Panc1 (cell line): ENCODE measurements at regions not wholly inside any gene's neighbourhood (a gene's known extent, or its start where the extent isn't known, plus 50 kb on each side); places are given as distances from the start of the nearest gene placed in this dataset.

ENCODE experiments used
- ATAC-seq: fragments of 200-7000 bp; cut with Tn5 transposase; 2 replicates; pipeline ENCODE4 v1.9.1; 2020; ENCODE audit warnings: mild to moderate bottlenecking, moderate library complexity
- BruUV-seq: library from RNA; stranded (reverse); fragments of 400-500 nt; replicated peaks from 2 replicates; lab custom pipeline; 2021; lab: Mats Ljungman, UMichigan
- CTCF ChIA-PET: fragments of 300-600 bp; sonication (Branson Sonifier 250); formaldehyde crosslinking; loops from one replicate; lab custom pipeline; 2022; ENCODE audit warnings: antibody characterized with exemption; lab: Charles Lee
- POLR2A ChIA-PET: fragments of 300-600 bp; sonication (Branson Sonifier 250); formaldehyde crosslinking; loops from one replicate; lab custom pipeline; 2022; ENCODE audit warnings: antibody characterized with exemption; lab: Charles Lee
- DNase-seq: peaks from one replicate; pipeline ENCODE4 v3.0.0-alpha.2; 2010; ENCODE audit warnings: low read depth, low spot score
- H3K27ac ChIP-seq: 2 replicates; pipeline ENCODE4 v1.5.1; 2011; ENCODE audit warnings: mild to moderate bottlenecking, low read length, inconsistent platforms
- H3K27me3 ChIP-seq: fragments of 200-500 bp; sonication (Bioruptor generic); 2 replicates; pipeline ENCODE4 v1.6.0; 2014; ENCODE audit warnings: low read length, inconsistent platforms; ENCODE audit not compliant: control insufficient read depth, insufficient read depth
- H3K36me3 ChIP-seq: fragments of 200-500 bp; sonication (Bioruptor generic); 2 replicates; pipeline ENCODE4 v1.5.1; 2014; ENCODE audit warnings: inconsistent platforms, mild to moderate bottlenecking, low read length, moderate library complexity; ENCODE audit not compliant: control insufficient read depth, insufficient read depth
- H3K4me1 ChIP-seq: 2 replicates; pipeline ENCODE4 v1.5.1; 2011; ENCODE audit warnings: inconsistent platforms, mild to moderate bottlenecking, low read length, moderate library complexity; ENCODE audit not compliant: control insufficient read depth, insufficient read depth
- H3K4me3 ChIP-seq, 2 experiments: 2 replicates each; pipeline ENCODE4 v1.5.1; 2011 to 2012; ENCODE audit warnings: low read depth in 2 of 2, low read length in 2 of 2, mild to moderate bottlenecking in 2 of 2, inconsistent platforms in 1 of 2, moderate library complexity in 1 of 2
- H3K9me3 ChIP-seq: fragments of 200-500 bp; sonication (Bioruptor generic); 2 replicates; pipeline ENCODE4 v1.5.1; 2014; ENCODE audit warnings: low read depth, mild to moderate bottlenecking, inconsistent platforms, low read length, moderate library complexity; ENCODE audit not compliant: control insufficient read depth, insufficient read depth
- POLR2AphosphoS5 ChIP-seq: IDR thresholded peaks from 2 replicates; pipeline ENCODE4 v1.6.1; 2012; ENCODE audit warnings: mild to moderate bottlenecking, low read depth, low read length, moderate library complexity
- SIN3A ChIP-seq: IDR thresholded peaks from 2 replicates; pipeline ENCODE4 v1.6.1; 2012; ENCODE audit warnings: low read depth, mild to moderate bottlenecking, low read length, moderate library complexity, borderline replicate concordance; ENCODE audit not compliant: insufficient read depth
- TCF7L2 ChIP-seq: IDR thresholded peaks from 2 replicates; pipeline ENCODE4 v1.6.1; 2011; ENCODE audit warnings: mild to moderate bottlenecking, low read depth, low read length, inconsistent platforms
- in situ Hi-C: cut with HindIII; loops from 2 replicates; pipeline ENCODE4 v1.10.0; 2016; ENCODE audit warnings: low sequenced_read_pairs, low pct_unique_long_range_greater_than_20kb
- intact Hi-C: fragments of 100-400 bp; cut with micrococcal nuclease; formaldehyde crosslinking; loops from one replicate; pipeline ENCODE4 v1.10.0; 2022; ENCODE audit not compliant: unreplicated experiment
- TF ChIP-seq, protein P1 (sequence below), 2 experiments: IDR thresholded peaks; 2 replicates each; pipeline ENCODE4 v1.6.1; 2011 to 2012; ENCODE audit warnings: low read depth in 2 of 2, control low read depth in 1 of 2, low read length in 1 of 2, mild to moderate bottlenecking in 1 of 2, moderate library complexity in 1 of 2; ENCODE audit not compliant: insufficient read depth in 1 of 2
- TF ChIP-seq, protein P2 (sequence below): fragments of 450-650 bp; IDR thresholded peaks from 2 replicates; pipeline ENCODE4 v1.5.1; 2017; ENCODE audit warnings: mild to moderate bottlenecking

DNA sequence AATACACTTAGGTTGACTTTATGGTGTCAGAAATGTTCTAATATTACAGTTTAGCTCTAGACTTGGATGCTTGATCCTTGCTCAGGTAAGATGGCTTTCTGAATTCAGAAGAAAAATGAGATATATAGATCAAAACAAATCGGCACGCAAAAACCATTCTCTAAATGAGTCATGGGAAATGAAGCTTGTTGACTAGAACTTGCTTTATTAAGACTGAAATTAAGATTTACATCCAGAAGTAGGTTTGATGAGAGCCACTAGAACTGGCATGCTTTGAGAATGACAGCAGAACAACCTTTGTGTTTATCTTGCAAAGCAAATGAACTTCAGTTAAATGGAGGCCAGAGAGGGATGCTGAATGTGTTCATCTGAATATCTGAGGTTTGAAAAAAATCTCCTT lies 304.9 kb upstream of the KLF3 start:
- POLR2A ChIA-PET = no interaction called here
- no peak for DNase-seq

GRCh38 chr4:38360201-38360600 lies 303.8 kb upstream of the KLF3 start:
- no peak for DNase-seq
- no peaks in the 10 kb centered on the region for H3K9me3 ChIP-seq
- no peaks in the 10 kb centered on the region for H3K4me1 ChIP-seq
- POLR2A ChIA-PET = no interaction called here
- CTCF ChIA-PET = no interaction called here
- no TSS peak for BruUV-seq
- no peaks in the 10 kb centered on the region for H3K27me3 ChIP-seq
- H3K36me3 ChIP-seq = no peaks in the 10 kb centered on the region
- no peak for ATAC-seq
- no peak overlapping the region for H3K4me3 ChIP-seq
- no peak overlapping the region for H3K27ac ChIP-seq
- in situ Hi-C loops = no loop called here
- TF ChIP-seq, protein P1, sequence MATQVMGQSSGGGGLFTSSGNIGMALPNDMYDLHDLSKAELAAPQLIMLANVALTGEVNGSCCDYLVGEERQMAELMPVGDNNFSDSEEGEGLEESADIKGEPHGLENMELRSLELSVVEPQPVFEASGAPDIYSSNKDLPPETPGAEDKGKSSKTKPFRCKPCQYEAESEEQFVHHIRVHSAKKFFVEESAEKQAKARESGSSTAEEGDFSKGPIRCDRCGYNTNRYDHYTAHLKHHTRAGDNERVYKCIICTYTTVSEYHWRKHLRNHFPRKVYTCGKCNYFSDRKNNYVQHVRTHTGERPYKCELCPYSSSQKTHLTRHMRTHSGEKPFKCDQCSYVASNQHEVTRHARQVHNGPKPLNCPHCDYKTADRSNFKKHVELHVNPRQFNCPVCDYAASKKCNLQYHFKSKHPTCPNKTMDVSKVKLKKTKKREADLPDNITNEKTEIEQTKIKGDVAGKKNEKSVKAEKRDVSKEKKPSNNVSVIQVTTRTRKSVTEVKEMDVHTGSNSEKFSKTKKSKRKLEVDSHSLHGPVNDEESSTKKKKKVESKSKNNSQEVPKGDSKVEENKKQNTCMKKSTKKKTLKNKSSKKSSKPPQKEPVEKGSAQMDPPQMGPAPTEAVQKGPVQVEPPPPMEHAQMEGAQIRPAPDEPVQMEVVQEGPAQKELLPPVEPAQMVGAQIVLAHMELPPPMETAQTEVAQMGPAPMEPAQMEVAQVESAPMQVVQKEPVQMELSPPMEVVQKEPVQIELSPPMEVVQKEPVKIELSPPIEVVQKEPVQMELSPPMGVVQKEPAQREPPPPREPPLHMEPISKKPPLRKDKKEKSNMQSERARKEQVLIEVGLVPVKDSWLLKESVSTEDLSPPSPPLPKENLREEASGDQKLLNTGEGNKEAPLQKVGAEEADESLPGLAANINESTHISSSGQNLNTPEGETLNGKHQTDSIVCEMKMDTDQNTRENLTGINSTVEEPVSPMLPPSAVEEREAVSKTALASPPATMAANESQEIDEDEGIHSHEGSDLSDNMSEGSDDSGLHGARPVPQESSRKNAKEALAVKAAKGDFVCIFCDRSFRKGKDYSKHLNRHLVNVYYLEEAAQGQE (IDR thresholded peaks at IDR 0.05; ENCODE audit: insufficient read depth in 1 of 2, low read depth in 2 of 2, low read length in 1 of 2) = no peak
- TF ChIP-seq POLR2AphosphoS5 = no peak
- TF ChIP-seq, protein P2, sequence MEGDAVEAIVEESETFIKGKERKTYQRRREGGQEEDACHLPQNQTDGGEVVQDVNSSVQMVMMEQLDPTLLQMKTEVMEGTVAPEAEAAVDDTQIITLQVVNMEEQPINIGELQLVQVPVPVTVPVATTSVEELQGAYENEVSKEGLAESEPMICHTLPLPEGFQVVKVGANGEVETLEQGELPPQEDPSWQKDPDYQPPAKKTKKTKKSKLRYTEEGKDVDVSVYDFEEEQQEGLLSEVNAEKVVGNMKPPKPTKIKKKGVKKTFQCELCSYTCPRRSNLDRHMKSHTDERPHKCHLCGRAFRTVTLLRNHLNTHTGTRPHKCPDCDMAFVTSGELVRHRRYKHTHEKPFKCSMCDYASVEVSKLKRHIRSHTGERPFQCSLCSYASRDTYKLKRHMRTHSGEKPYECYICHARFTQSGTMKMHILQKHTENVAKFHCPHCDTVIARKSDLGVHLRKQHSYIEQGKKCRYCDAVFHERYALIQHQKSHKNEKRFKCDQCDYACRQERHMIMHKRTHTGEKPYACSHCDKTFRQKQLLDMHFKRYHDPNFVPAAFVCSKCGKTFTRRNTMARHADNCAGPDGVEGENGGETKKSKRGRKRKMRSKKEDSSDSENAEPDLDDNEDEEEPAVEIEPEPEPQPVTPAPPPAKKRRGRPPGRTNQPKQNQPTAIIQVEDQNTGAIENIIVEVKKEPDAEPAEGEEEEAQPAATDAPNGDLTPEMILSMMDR = no peak
- no peak for TF ChIP-seq TCF7L2
- no peak for TF ChIP-seq SIN3A
- intact Hi-C loops = no loop called here

More for the DNA sequence above, 304.9 kb upstream of the KLF3 start:
- in situ Hi-C loops = no loop called here
- intact Hi-C loops = no loop called here
- no peak overlapping the region for H3K27ac ChIP-seq
- no peaks in the 10 kb centered on the region for H3K4me1 ChIP-seq
- no TSS peak for BruUV-seq
- H3K27me3 ChIP-seq = no peaks in the 10 kb centered on the region
- CTCF ChIA-PET = no interaction called here
- ATAC-seq = no peak
- H3K4me3 ChIP-seq = no peak overlapping the region
- H3K36me3 ChIP-seq = no peaks in the 10 kb centered on the region
- no peak for TF ChIP-seq POLR2AphosphoS5
- H3K9me3 ChIP-seq = no peaks in the 10 kb centered on the region

DNA sequence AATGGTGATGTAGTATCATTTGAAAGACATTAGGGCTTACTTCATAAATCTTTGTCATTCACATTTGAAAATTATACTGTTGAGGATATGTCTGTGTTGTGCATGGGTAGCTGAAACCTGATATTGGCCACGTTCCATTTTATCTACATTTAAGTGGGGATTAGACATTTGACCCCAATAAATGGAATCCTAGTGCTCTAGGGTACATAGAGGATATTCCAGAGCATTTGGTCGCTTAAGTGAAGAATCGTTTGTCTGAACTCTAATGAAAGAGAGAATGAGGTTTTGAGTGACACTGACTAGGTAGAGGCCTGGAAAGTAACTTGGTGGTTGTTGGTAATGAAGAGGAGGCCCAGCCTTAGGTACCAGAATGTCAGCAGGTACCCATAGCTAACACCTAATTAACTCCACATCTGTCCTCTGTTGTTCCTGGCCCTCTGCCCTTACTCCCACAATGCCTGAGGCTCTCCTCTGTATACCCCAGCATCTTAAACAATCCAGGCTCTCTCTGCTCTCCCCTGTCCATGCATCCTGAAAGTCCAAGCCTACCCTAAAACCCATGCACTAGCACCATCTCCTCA lies 299.5 kb upstream of the KLF3 start:
- ATAC-seq (no peak), DNase-seq (no peak)
- Histone ChIP-seq H3K27ac (no peak overlapping the region), H3K27me3 (no peaks in the 10 kb centered on the region), H3K4me3 (no peak overlapping the region), H3K36me3 (no peaks in the 10 kb centered on the region), H3K4me1 (no peaks in the 10 kb centered on the region), H3K9me3 (no peaks in the 10 kb centered on the region)
- intact Hi-C loops (no loop called here), in situ Hi-C loops (no loop called here)
- no peak for TF ChIP-seq SIN3A
- no peak for TF ChIP-seq TCF7L2
- TF ChIP-seq POLR2AphosphoS5 = no peak
- TF ChIP-seq, protein P1 (IDR thresholded peaks at IDR 0.05; ENCODE audit: insufficient read depth in 1 of 2, low read depth in 2 of 2, low read length in 1 of 2) = no peak
- TF ChIP-seq, protein P2 = no peak
- no TSS peak for BruUV-seq
- ChIA-PET CTCF (interaction anchor here (0.6 kb wide), 1 partner anchor 12 kb away, joined by 3 read pairs; no protein-coding TSS in a partner anchor), POLR2A (no interaction called here)
